HCT116 (cell line): ENCODE measurements at regions not wholly inside any gene's neighbourhood (a gene's known extent, or its start where the extent isn't known, plus 50 kb on each side); places are given as distances from the start of the nearest gene placed in this dataset.

Experiments used
- ATF3 ChIP-seq: IDR thresholded peaks from 2 replicates; pipeline ENCODE4 v1.6.1; 2012
- ELF1 ChIP-seq: IDR thresholded peaks from 2 replicates; pipeline ENCODE4 v1.6.1; 2012; ENCODE audit warnings: low read depth, borderline replicate concordance
- MAX ChIP-seq: IDR thresholded peaks from 2 replicates; pipeline ENCODE4 v1.6.1; 2012
- POLR2A ChIP-seq: IDR thresholded peaks from 2 replicates; pipeline ENCODE4 v1.7.0; 2011; ENCODE audit warnings: borderline replicate concordance; ENCODE audit not compliant: insufficient read depth, insufficient read length; ENCODE audit errors: extremely low read depth
- POLR2AphosphoS5 ChIP-seq: IDR thresholded peaks from 2 replicates; pipeline ENCODE4 v1.6.1; 2011; ENCODE audit warnings: mild to moderate bottlenecking, low read depth, low read length, moderate library complexity
- RAD21 ChIP-seq: IDR thresholded peaks from 2 replicates; pipeline ENCODE4 v1.6.1; 2012; ENCODE audit warnings: low read depth, mild to moderate bottlenecking
- SP1 ChIP-seq: IDR thresholded peaks from 2 replicates; pipeline ENCODE4 v1.6.1; 2012; ENCODE audit warnings: low read depth
- TF ChIP-seq, protein P1 (sequence below), 3 experiments: fragments of 200-600 bp in 1 of 3; sonication (generic) in 1 of 3; IDR thresholded peaks in 2 of 3; conservative IDR thresholded peaks in 1 of 3; 2 replicates each; pipeline ENCODE4 v1.5.1; 2012 to 2017; ENCODE audit warnings: low read depth in 2 of 3, low read length in 2 of 3, antibody characterized with exemption in 1 of 3, borderline replicate concordance in 1 of 3, control low read depth in 1 of 3, mild to moderate bottlenecking in 1 of 3, mixed read lengths in 1 of 3, mixed run types in 1 of 3, moderate library complexity in 1 of 3; ENCODE audit not compliant: insufficient read depth in 1 of 3

GRCh38 chr16:22977294-22977697, 163.3 kb downstream of the HS3ST2 start:
- TF ChIP-seq, protein P1, sequence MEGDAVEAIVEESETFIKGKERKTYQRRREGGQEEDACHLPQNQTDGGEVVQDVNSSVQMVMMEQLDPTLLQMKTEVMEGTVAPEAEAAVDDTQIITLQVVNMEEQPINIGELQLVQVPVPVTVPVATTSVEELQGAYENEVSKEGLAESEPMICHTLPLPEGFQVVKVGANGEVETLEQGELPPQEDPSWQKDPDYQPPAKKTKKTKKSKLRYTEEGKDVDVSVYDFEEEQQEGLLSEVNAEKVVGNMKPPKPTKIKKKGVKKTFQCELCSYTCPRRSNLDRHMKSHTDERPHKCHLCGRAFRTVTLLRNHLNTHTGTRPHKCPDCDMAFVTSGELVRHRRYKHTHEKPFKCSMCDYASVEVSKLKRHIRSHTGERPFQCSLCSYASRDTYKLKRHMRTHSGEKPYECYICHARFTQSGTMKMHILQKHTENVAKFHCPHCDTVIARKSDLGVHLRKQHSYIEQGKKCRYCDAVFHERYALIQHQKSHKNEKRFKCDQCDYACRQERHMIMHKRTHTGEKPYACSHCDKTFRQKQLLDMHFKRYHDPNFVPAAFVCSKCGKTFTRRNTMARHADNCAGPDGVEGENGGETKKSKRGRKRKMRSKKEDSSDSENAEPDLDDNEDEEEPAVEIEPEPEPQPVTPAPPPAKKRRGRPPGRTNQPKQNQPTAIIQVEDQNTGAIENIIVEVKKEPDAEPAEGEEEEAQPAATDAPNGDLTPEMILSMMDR (IDR thresholded peaks at IDR 0.05 in 2 of 3, conservative IDR thresholded peaks at IDR 0.05 in 1 of 3; ENCODE audit: borderline replicate concordance in 1 of 3, insufficient read depth in 1 of 3, low read depth in 2 of 3, low read length in 2 of 3) = peak; percentile 33 to 45 (median 37); a peak in 5 of 6 replicates
- TF ChIP-seq POLR2AphosphoS5 (no peak), SP1 (no peak), RAD21 (peak; percentile 49; the same call in 1 of the 2 replicates), MAX (no peak), ELF1 (no peak), POLR2A (no peak), ATF3 (no peak)
